Omental fat pad (tissue), 3 donors: ENCODE measurements at regions not wholly inside any gene's neighbourhood (a gene's known extent, or its start where the extent isn't known, plus 50 kb on each side); places are given as distances from the start of the nearest gene placed in this dataset.

Source experiments
- ATAC-seq: fragments of 150-250 bp; one replicate; pipeline ENCODE4 v1.9.1; 2016; ENCODE audit warnings: mild to moderate bottlenecking, moderate library complexity; ENCODE audit not compliant: low FRiP score
- DNase-seq: peaks from one replicate; pipeline ENCODE4 v3.0.0-alpha.2; 2019; ENCODE audit warnings: low spot score
- CTCF ChIP-seq, 3 donors: fragments of 450-650 bp; IDR thresholded peaks; one replicate each; pipeline ENCODE4 v1.5.1; 2016 to 2017; ENCODE audit warnings: antibody characterized with exemption in 3 of 3, mild to moderate bottlenecking in 3 of 3, moderate library complexity in 2 of 3

GRCh38 chr2:238584617-238585016, 157.9 kb downstream of the ASB1 start:
- no peak for ATAC-seq
- no peak for DNase-seq
- no peak for TF ChIP-seq CTCF (IDR thresholded peaks at IDR 0.05)

- ATAC-seq (no peak), DNase-seq (no peak)
Observed at GRCh38 chr2:238585836-238586821, 159.4 kb downstream of the ASB1 start.

GRCh38 chr2:238586931-238587775, 160.4 kb downstream of the ASB1 start:
- ATAC-seq = no peak
- no peak for TF ChIP-seq CTCF (IDR thresholded peaks at IDR 0.05)
- no peak for DNase-seq

More at GRCh38 chr2:238585836-238586821, 159.4 kb downstream of the ASB1 start:
- TF ChIP-seq CTCF (IDR thresholded peaks at IDR 0.05) = no peak

GRCh38 chr2:238587776-238588660, 161.3 kb downstream of the ASB1 start:
- ATAC-seq (no peak), DNase-seq (no peak)
- no peak for TF ChIP-seq CTCF (IDR thresholded peaks at IDR 0.05)

GRCh38 chr2:238589591-238590460, 163.1 kb downstream of the ASB1 start:
- ATAC-seq (no peak), DNase-seq (no peak)
- TF ChIP-seq CTCF (IDR thresholded peaks at IDR 0.05) = no peak
